CD4-positive, alpha-beta T cell treated with Interferon alpha-2 for 1 hour (primary cell): ENCODE measurements at regions not wholly inside any gene's neighbourhood (a gene's known extent, or its start where the extent isn't known, plus 50 kb on each side); places are given as distances from the start of the nearest gene placed in this dataset.

Source experiments
- DNase-seq, 2 donors: peaks; one replicate each; pipeline ENCODE4 v3.0.0-alpha.2; 2020 to 2022

GRCh38 chr15:37261685-37262084, 161.3 kb upstream of the MEIS2 start:
- no peak for DNase-seq

GRCh38 chr15:37262922-37263608, 162.7 kb upstream of the MEIS2 start:
- DNase-seq, result no peak

GRCh38 chr15:37289109-37289765, 188.9 kb upstream of the MEIS2 start:
- no peak for DNase-seq

- DNase-seq, result no peak
Observed at GRCh38 chr15:37291920-37292319, 191.6 kb upstream of the MEIS2 start.

- no peak for DNase-seq
Observed at GRCh38 chr15:37298271-37298670, 197.9 kb upstream of the MEIS2 start.

GRCh38 chr15:37339437-37339836, 239.1 kb upstream of the MEIS2 start:
- no peak for DNase-seq

- DNase-seq, result no peak
Observed at GRCh38 chr15:37339856-37340255, 239.5 kb upstream of the MEIS2 start.

GRCh38 chr15:37340438-37340837, 240.1 kb upstream of the MEIS2 start:
- DNase-seq, result no peak

- DNase-seq, result no peak
Observed at GRCh38 chr15:37359101-37359892, 258.9 kb upstream of the MEIS2 start.

GRCh38 chr15:37359893-37360290, 259.5 kb upstream of the MEIS2 start:
- DNase-seq, result no peak

GRCh38 chr15:37360724-37361123, 260.4 kb upstream of the MEIS2 start:
- DNase-seq, result no peak

- DNase-seq, result no peak
Observed at GRCh38 chr15:37361621-37362020, 261.3 kb upstream of the MEIS2 start.

GRCh38 chr15:37362414-37362813, 262.1 kb upstream of the MEIS2 start:
- DNase-seq, result no peak

- no peak for DNase-seq
Observed at GRCh38 chr15:37368961-37369360, 268.6 kb upstream of the MEIS2 start.

GRCh38 chr15:37370941-37371340, 270.6 kb upstream of the MEIS2 start:
- DNase-seq, result no peak

GRCh38 chr15:37372064-37372463, 271.7 kb upstream of the MEIS2 start:
- no peak for DNase-seq

GRCh38 chr15:37375519-37375918, 275.2 kb upstream of the MEIS2 start:
- no peak for DNase-seq

GRCh38 chr15:37377428-37377827, 277.1 kb upstream of the MEIS2 start:
- DNase-seq, result no peak

- DNase-seq, result no peak
Observed at GRCh38 chr15:37394402-37395099, 294.2 kb upstream of the MEIS2 start.

- DNase-seq, result no peak
Observed at GRCh38 chr15:37395100-37395468, 294.7 kb upstream of the MEIS2 start.

GRCh38 chr15:37397266-37398022, 297.1 kb upstream of the MEIS2 start:
- DNase-seq, result no peak

GRCh38 chr15:37416103-37416502, 315.8 kb upstream of the MEIS2 start:
- DNase-seq, result no peak

GRCh38 chr15:37425541-37425940, 325.2 kb upstream of the MEIS2 start:
- no peak for DNase-seq
